ENCODE measurements at regions not wholly inside any gene's neighbourhood (a gene's known extent, or its start where the extent isn't known, plus 50 kb on each side); places are given as distances from the start of the nearest gene placed in this dataset.

DNA sequence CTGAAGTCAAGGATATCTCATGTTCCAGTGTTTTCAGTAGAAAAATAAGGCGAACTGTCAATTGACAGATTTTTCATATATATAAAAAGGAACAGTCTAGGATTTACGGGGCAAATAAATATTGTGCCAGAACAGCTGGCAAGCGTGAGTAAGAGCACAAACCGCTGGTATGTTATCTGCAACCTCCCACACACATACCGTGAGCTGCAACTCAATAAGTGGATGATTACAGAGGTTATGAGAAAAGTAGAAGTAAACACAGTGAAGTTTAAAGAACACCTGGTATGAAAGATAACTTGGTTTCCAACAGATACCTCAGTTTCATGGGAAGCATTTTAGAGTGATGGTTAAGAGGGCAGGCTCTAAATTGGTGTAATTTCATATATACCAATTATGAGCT lies 733.4 kb downstream of the TUSC7 start:
- no peak overlapping the region for H3K4me3 Mint-ChIP-seq
- TF ChIP-seq, protein P1, sequence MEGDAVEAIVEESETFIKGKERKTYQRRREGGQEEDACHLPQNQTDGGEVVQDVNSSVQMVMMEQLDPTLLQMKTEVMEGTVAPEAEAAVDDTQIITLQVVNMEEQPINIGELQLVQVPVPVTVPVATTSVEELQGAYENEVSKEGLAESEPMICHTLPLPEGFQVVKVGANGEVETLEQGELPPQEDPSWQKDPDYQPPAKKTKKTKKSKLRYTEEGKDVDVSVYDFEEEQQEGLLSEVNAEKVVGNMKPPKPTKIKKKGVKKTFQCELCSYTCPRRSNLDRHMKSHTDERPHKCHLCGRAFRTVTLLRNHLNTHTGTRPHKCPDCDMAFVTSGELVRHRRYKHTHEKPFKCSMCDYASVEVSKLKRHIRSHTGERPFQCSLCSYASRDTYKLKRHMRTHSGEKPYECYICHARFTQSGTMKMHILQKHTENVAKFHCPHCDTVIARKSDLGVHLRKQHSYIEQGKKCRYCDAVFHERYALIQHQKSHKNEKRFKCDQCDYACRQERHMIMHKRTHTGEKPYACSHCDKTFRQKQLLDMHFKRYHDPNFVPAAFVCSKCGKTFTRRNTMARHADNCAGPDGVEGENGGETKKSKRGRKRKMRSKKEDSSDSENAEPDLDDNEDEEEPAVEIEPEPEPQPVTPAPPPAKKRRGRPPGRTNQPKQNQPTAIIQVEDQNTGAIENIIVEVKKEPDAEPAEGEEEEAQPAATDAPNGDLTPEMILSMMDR (IDR thresholded peaks at IDR 0.05): no peak
- ChIA-PET POLR2A (no interaction called here), CTCF (no interaction called here)
- no peaks in the 10 kb centered on the region for H3K36me3 Mint-ChIP-seq (ENCODE audit: low read depth)
- no peak for ATAC-seq (ENCODE audit: poor library complexity)
- Histone ChIP-seq H3K27ac (ENCODE audit: low read depth in 1 of 2, low read length in 2 of 2) (no peak overlapping the region), H3K36me3 (ENCODE audit: insufficient read depth, low read length) (no peaks in the 10 kb centered on the region), H3K9me3 (ENCODE audit: control insufficient read depth in 1 of 2, insufficient read depth in 1 of 2, low read length in 2 of 2) (peaks cover 0 to 4% of the 10 kb centered on the region in 2 experiments), H3K4me1 (ENCODE audit: insufficient read depth, low read length) (no peaks in the 10 kb centered on the region), H3K4me3 (ENCODE audit: low read length) (no peak overlapping the region), H3K27me3 (ENCODE audit: control insufficient read depth in 1 of 2, insufficient read depth in 2 of 2, low read length in 2 of 2) (no peaks in the 10 kb centered on the region)
- H3K4me1 Mint-ChIP-seq (ENCODE audit: low read depth): no peaks in the 10 kb centered on the region
- no peak for DNase-seq
- no peak overlapping the region for H3K27ac Mint-ChIP-seq
- H3K9me3 Mint-ChIP-seq: no peaks in the 10 kb centered on the region
- H3K27me3 Mint-ChIP-seq: no peaks in the 10 kb centered on the region
- intact Hi-C loops (cut with DNase I, micrococcal nuclease): no loop called here

DNA sequence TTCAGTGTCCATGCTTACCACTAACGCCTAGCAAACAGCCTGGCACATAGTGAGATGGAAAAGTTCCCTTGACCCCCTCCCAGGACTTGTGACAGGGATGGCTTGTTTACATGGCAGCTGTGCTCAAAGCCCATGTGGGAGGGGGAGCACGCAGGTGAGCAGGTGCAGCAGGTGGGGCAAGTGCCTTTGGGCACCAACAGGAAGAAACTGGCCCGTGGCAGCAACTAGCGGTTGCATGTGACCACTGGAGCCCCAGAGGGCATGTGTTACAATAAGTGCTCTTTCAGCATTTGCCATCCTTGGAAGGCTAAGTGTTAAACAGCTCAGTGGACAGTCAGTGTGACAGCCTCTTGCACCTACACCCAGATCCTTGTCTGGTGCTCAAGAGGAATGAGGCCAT lies 734.6 kb downstream of the TUSC7 start:
- TF ChIP-seq, protein P1 (IDR thresholded peaks at IDR 0.05): no peak
- intact Hi-C loops (cut with DNase I, micrococcal nuclease): no loop called here
- Mint-ChIP-seq H3K36me3 (ENCODE audit: low read depth) (no peaks in the 10 kb centered on the region), H3K4me1 (ENCODE audit: low read depth) (no peaks in the 10 kb centered on the region), H3K27ac (no peak overlapping the region), H3K9me3 (no peaks in the 10 kb centered on the region), H3K4me3 (no peak overlapping the region), H3K27me3 (no peaks in the 10 kb centered on the region)
- H3K4me3 ChIP-seq (ENCODE audit: low read length): no peak overlapping the region
- H3K36me3 ChIP-seq (ENCODE audit: insufficient read depth, low read length): no peaks in the 10 kb centered on the region
- no peak for ATAC-seq (ENCODE audit: poor library complexity)
- peaks cover 0 to 4% of the 10 kb centered on the region in 2 experiments for H3K9me3 ChIP-seq (ENCODE audit: control insufficient read depth in 1 of 2, insufficient read depth in 1 of 2, low read length in 2 of 2)
- DNase-seq: no peak
- ChIA-PET POLR2A (no interaction called here), CTCF (no interaction called here)
- no peaks in the 10 kb centered on the region for H3K4me1 ChIP-seq (ENCODE audit: insufficient read depth, low read length)
- no peak overlapping the region for H3K27ac ChIP-seq (ENCODE audit: low read depth in 1 of 2, low read length in 2 of 2)
- no peaks in the 10 kb centered on the region for H3K27me3 ChIP-seq (ENCODE audit: control insufficient read depth in 1 of 2, insufficient read depth in 2 of 2, low read length in 2 of 2)

DNA sequence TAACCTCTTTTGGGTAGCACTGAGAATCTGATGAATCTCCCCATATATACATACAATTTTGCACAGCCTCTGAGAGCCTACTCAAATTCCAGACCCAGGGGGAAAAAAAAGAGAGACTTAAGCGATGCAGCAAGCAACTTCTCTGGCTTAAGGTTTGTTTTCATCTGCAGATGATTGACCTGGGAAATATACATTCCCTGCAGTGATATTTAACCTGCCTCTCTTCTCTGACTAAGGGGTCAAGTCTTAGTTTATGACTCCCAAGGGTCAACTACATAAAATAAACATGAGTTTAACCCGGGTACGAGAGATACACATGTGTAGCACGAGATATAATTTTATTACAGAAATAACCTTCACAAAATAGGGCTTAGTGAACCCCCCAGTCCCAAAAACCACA lies 737.8 kb downstream of the TUSC7 start:
- Histone ChIP-seq H3K27me3 (ENCODE audit: control insufficient read depth in 1 of 2, insufficient read depth in 2 of 2, low read length in 2 of 2) (no peaks in the 10 kb centered on the region), H3K27ac (ENCODE audit: low read depth in 1 of 2, low read length in 2 of 2) (no peak overlapping the region), H3K4me3 (ENCODE audit: low read length) (no peak overlapping the region), H3K36me3 (ENCODE audit: insufficient read depth, low read length) (no peaks in the 10 kb centered on the region), H3K9me3 (ENCODE audit: control insufficient read depth in 1 of 2, insufficient read depth in 1 of 2, low read length in 2 of 2) (peaks cover 0 to 4% of the 10 kb centered on the region in 2 experiments), H3K4me1 (ENCODE audit: insufficient read depth, low read length) (no peaks in the 10 kb centered on the region)
- POLR2A ChIA-PET: no interaction called here
- intact Hi-C loops (cut with DNase I, micrococcal nuclease): no loop called here
- DNase-seq: no peak
- no peaks in the 10 kb centered on the region for H3K36me3 Mint-ChIP-seq (ENCODE audit: low read depth)
- ATAC-seq (ENCODE audit: poor library complexity): no peak
- H3K4me1 Mint-ChIP-seq (ENCODE audit: low read depth): no peaks in the 10 kb centered on the region
- H3K4me3 Mint-ChIP-seq: no peak overlapping the region
- no peaks in the 10 kb centered on the region for H3K9me3 Mint-ChIP-seq
- H3K27ac Mint-ChIP-seq: no peak overlapping the region
- H3K27me3 Mint-ChIP-seq: no peaks in the 10 kb centered on the region
- TF ChIP-seq, protein P1 (IDR thresholded peaks at IDR 0.05): no peak
- CTCF ChIA-PET: no interaction called here

Data from CD4-positive, alpha-beta T cell (primary cell).